Stimulated activated CD4-positive, alpha-beta T cell treated with anti-CD3 and anti-CD28 coated beads, Interleukin-4, amount 100 ng/mL, for 4 hours (primary cell): ENCODE measurements at regions not wholly inside any gene's neighbourhood (a gene's known extent, or its start where the extent isn't known, plus 50 kb on each side); places are given as distances from the start of the nearest gene placed in this dataset.

ENCODE experiments used
- DNase-seq, 2 experiments: peaks; one replicate each; pipeline ENCODE4 v3.0.0-alpha.2; 2020

GRCh38 chr15:46450112-46450809 lies 815.4 kb downstream of the SQOR start:
- DNase-seq, result no peak

- DNase-seq, result no peak
These were observed 816.0 kb downstream of the SQOR start for GRCh38 chr15:46450810-46451182.

DNA sequence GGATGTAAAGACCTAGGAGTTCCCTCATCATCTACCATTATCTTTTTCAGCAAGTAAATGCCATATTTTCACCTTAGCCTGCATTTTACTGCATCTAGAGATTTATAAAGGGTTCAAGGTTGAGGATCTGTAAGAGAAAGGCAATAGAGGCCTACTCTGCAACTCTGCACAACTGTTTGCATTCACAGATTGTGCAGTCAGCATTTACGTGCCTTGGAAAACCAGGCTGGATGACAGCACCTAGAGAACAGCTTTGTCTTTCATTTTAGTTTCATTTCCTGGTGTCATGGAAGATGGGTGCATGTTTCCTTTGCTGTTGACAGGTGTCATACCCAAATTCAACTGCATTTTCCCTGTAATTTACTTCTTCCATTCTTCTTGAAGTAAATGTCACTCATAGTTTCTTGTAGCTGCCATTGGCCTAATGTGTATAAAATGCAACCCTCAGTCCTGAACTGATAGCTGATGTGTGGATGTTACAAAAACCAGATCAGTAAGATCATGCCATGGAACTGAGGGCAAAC lies 817.5 kb downstream of the SQOR start:
- DNase-seq, result no peak

DNA sequence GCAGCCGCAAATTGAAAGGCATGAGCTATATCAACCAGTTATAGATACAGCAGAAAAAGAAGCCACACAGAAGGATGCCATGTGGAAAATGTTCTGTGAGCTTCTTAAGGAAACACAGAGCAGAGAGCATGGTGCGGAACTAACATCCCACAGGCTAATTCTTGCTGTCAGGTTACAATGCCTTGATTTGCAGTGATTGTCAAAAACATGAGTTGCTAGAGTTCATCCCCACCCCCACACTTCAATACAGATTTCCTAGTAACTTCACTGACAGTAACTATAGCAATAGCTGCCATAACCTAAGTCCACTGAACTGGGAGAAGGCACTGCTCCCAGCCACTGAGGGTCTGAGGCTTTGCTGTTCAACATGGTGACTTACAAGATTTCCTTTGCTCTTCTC lies 821.6 kb downstream of the SQOR start:
- DNase-seq, result no peak

DNA sequence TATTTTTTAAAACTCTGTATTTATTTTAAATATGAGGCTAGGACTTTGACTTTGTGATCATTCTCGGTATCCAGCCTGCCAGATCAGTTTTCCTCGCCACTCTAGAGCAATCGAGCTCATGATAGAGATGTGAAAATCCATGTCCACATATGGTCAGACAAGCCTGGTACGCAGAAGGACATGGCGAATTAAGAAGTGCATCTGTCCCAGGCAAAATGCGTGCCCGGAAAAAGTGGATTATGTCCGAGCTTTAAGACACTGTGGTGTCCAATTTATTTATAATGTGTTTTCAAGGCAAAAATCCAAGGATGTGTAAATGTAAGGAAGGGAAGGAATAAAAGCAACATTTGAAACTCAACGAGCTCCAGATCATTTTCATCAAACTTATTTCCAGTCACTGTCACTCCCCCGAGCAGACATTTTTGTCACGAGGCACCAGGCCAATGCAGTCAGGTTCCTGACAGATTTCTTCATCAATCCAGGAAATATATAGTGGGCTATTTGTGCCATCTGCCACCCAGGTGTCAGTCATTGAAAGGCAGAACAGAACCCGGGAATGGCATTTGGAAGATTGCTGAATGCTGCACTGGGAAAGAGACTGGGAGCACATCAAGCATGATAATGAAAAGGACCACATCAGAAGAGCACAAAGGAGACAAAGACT lies 825.7 kb downstream of the SQOR start:
- DNase-seq, result no peak

- no peak for DNase-seq
These were observed 826.6 kb downstream of the SQOR start for GRCh38 chr15:46461416-46461815.

DNA sequence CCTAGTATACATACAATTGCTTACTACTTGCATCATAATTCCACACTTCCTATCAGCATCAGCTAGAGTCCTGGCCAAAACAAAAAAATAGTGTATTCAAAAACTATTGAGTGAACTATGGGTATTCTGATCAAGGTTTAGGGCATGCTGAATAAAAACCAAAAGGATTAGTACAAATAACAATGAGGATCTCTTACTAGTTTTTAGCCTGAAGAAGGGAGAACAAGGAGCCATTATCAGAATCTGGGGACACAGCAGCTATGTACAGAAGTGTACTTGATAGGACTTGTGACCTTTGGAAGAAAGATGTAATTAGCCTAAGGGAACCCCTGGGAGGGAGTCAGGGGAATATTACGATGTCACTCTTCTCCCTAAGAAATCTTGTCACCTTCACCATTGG lies 832.2 kb downstream of the SQOR start:
- DNase-seq, result no peak

DNA sequence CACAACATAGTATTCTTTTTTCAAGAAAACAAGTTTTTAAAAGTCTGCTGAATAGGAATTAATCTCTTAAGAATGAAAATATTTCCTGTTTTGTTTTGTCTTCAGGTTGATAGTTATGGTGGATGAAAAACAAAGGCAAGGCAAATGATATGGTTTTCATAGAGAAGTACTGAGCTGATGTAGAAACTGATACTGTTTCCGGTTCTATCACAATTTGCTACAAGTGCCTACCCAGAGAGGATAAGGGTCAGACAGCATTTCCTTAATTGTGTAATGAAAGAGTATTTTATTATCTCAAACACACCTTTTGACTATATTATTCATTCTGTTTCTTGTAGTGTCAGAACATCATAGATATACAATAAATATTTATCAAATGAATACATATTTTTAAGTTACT lies 836.3 kb downstream of the SQOR start:
- no peak for DNase-seq

GRCh38 chr15:46489276-46489675 lies 854.4 kb downstream of the SQOR start:
- no peak for DNase-seq

DNA sequence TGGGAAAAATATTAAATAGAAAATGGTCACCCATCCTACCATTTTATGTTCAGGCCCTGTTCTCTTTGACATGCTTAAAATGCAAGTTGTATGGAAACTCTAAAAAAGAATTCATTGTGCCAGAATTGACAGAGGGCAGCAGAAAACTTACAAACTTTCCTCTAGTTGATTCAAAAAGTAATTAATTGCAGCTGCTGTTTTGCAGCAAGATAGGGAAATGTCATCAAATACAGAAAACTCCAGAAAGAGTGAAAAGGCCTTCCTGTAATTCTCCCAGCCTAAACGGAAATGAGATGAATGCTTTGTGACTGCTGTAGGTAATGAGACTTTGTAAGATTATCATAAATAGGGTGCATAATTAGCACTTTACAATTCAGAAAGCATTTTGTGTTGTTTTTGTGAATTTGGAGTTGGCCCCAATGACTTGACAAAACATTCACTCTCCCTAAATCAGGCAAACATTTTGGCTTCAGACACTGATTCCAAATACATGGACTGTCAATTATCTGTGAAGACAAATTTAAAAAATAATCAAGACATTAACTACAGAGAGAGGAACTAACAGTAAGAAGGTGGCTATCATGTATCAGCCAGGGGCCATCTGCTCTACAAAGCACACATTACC lies 861.8 kb downstream of the SQOR start:
- no peak for DNase-seq

DNA sequence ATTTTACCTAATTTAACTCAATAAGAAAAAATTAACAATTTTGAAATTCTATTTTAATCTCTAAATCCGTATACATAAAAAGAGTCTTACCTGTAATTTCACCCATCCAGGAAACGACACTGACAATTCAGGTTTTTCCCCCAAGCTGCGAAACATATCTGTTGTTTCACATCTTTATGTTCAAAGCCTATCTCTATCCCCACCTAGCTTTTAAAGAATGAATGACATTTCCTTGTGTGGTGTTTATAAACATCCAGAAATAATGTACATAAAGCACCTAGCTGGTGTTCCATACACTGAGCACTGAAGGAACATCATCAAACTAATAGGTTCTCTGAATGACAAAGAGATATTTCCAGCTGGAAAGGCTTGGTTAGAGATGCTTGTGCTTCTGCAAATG lies 867.8 kb downstream of the SQOR start:
- no peak for DNase-seq

GRCh38 chr15:46518381-46518780 lies 883.6 kb downstream of the SQOR start:
- no peak for DNase-seq

DNA sequence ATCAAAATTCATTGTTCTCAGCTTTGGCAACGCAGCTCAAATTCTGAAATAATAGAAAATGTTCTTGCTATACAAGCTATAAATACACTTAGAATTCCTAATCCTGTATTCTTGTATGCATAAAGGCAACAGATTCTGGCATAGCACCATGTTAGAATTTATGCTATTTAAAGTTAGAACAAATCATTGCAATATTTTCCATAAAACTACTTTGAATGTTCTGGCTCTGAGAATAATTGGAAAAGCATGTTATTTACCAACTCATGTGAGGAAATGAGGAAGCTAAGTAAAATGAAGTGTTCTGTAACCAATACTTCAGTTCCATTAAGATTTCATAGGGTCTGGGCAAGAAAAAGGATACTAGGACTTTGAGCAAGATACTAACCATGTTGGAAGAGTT lies 888.9 kb downstream of the SQOR start:
- no peak for DNase-seq

DNA sequence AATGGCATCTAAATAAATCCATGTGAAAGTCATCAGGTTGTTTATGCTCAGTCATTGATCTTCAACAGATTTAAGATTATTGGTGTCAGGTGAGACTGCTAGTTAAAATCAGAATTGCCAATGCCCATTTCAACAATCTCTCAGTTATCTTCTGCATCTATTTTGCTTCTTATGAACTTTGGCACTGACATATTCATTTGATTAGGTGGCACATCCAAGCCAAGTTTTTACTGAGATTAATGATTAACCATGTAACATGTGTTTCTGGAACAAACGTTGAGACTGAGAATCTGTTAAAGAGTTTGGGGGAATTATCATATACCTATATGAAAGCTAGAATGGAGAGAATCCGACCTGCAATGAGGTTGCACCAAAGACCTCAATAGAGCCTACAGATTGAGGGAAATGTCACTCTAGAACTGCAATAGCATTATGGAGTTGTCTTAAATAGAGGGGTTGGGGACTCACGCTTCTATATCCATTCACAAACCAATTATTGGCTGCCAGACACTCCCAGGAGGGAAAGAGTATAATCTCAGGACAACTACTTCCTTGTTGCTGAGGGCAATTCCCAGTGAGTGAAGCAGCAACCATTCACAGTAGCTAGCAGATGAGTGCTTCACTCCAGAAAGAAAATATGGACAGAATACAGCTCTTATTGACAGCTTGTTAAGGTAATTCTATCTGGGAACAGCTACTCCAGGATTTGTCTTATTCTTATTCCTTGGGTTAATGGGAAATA lies 891.3 kb downstream of the SQOR start:
- no peak for DNase-seq

DNA sequence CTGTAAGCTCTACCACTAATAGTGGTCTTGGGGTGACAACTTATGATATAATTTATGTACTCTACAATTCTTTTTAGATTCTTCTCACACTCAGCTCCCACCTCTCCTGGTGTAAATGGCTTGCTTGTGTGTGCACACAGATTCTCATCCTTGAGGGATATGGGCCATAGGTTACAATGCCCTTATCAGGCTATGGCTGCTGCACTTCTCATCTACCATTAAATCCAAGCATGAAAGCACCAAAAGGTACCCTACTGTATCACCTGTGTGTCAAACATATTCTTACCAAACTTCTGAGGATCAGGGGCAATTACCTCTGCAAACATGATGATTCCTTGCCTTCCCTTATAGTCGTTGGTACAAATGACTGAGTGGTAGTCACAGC lies 891.9 kb downstream of the SQOR start:
- no peak for DNase-seq

- no peak for DNase-seq
These were observed 908.8 kb downstream of the SQOR start for GRCh38 chr15:46543626-46544025.

- DNase-seq, result no peak
These were observed 914.2 kb downstream of the SQOR start for GRCh38 chr15:46548989-46549388.

DNA sequence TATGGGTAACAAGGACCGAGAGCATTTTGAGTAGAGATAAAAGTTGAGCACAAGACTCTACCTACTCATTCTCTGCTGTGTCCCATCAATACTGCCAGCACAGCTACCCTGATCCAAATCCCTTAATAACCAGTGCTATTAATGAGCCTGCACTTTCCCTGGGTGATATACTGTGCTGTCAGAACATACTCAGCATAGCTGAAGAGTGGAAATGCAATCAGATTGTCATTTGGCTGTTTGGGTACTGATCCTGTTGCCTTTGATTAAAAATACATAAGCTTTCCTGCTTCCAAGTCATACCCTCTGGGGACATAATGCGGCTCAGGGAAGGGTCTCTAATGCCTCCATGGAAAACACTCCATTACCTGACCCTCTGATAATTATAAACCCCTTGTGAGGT lies 917.5 kb downstream of the SQOR start:
- DNase-seq, result no peak

GRCh38 chr15:46555547-46555946 lies 920.7 kb downstream of the SQOR start:
- no peak for DNase-seq

GRCh38 chr15:46556010-46556409 lies 921.2 kb downstream of the SQOR start:
- DNase-seq, result no peak

DNA sequence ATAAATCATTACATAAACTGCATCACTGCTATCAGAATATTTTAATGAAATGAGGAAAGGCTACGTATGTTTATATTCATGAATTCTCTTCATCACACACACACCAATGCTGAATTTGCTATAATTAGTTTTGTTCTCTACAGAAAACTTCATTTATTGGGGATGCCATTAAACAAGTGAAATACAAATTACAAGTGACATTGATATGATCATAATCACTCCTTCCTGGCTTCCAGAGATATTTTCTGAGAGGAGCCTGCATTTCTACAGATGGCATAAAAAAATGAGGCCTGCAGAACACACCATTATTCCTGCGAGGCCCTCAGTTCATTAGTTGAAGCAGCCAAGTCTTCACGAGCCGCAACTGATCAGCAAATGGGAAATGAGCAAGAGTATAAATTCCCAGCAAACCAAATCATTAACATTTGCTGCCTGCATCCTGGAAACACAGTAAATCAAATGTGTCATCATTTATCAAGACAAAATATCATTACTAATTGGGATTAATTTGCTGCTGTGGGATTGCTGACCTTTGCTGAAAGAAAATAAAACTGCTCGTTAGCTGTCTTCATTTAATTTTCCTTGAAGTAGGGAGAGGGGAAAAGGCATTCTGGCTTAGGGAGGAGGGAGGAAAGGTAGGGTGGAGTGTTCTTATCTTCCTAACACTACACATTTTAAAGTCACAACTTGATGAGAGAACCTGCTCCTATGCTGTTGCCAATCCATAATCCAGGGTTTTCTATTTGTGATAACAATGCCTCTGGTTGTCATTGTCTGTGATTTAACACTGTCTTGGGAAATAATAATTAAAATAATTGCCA lies 921.9 kb downstream of the SQOR start:
- DNase-seq, result no peak

GRCh38 chr15:46567968-46568367 lies 933.1 kb downstream of the SQOR start:
- DNase-seq, result no peak

- no peak for DNase-seq
These were observed 935.0 kb downstream of the SQOR start for GRCh38 chr15:46569781-46570180.
